ENCODE measurements at regions not wholly inside any gene's neighbourhood (a gene's known extent, or its start where the extent isn't known, plus 50 kb on each side); places are given as distances from the start of the nearest gene placed in this dataset.

DNA sequence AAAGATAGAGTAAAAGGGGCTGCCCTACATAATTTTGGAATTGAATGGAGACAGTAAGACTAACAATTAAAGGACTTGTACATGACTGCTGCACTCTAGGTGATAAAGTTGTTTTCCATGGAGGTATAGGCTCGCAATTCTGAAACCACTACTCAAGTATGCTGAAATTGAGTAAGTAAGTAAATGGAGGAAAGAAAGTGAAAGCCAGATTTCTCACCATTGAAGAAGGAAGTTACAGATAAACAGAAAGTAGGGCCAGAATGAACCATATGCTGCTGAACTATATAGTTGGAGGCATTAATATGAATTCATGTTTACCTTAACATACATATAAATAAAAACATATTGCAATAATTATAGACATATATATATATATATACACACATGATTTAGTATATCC, 225.7 kb upstream of the ST6GAL2 start:
- no peak for TF ChIP-seq GATA2 (IDR thresholded peaks at IDR 0.05; ENCODE audit: low read depth, low read length)
- no peak for TF ChIP-seq GATA3 (IDR thresholded peaks at IDR 0.05; ENCODE audit: low read depth, low read length)

Data from SH-SY5Y (cell line).